ENCODE measurements at regions not wholly inside any gene's neighbourhood (a gene's known extent, or its start where the extent isn't known, plus 50 kb on each side); places are given as distances from the start of the nearest gene placed in this dataset.

DNA sequence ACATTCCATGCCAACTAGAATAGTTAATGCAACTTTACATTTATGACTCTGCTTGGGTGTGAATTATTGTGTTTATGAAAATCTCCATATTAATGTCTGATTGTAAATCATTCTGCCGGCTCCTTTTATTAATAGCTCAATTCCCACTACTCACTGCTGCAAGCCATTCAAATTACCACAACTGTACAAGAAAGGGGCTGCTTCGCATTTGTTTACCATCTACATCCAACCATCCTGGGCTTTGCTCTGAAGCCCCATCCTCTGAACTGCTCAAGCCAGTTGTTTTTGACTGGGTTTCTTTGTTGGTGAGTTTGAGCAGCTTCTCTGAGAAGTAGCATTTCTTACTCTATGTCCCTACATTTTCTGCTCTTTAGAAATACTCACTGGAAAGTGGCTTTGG is 451.6 kb upstream of the CADM1 start:
- ATAC-seq, result no peak
- no peaks in the 10 kb centered on the region for H3K36me3 ChIP-seq (ENCODE audit: low read depth)
- intact Hi-C loops (cut with DNase I, micrococcal nuclease), result no loop called here
- TF ChIP-seq, protein P1, sequence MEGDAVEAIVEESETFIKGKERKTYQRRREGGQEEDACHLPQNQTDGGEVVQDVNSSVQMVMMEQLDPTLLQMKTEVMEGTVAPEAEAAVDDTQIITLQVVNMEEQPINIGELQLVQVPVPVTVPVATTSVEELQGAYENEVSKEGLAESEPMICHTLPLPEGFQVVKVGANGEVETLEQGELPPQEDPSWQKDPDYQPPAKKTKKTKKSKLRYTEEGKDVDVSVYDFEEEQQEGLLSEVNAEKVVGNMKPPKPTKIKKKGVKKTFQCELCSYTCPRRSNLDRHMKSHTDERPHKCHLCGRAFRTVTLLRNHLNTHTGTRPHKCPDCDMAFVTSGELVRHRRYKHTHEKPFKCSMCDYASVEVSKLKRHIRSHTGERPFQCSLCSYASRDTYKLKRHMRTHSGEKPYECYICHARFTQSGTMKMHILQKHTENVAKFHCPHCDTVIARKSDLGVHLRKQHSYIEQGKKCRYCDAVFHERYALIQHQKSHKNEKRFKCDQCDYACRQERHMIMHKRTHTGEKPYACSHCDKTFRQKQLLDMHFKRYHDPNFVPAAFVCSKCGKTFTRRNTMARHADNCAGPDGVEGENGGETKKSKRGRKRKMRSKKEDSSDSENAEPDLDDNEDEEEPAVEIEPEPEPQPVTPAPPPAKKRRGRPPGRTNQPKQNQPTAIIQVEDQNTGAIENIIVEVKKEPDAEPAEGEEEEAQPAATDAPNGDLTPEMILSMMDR (IDR thresholded peaks at IDR 0.05), result no peak
- H3K9me3 ChIP-seq, result peaks cover 7% of the 10 kb centered on the region
- H3K4me1 ChIP-seq (ENCODE audit: low read depth), result no peaks in the 10 kb centered on the region
- H3K4me3 ChIP-seq, result no peak overlapping the region
- DNase-seq, result no peak

DNA sequence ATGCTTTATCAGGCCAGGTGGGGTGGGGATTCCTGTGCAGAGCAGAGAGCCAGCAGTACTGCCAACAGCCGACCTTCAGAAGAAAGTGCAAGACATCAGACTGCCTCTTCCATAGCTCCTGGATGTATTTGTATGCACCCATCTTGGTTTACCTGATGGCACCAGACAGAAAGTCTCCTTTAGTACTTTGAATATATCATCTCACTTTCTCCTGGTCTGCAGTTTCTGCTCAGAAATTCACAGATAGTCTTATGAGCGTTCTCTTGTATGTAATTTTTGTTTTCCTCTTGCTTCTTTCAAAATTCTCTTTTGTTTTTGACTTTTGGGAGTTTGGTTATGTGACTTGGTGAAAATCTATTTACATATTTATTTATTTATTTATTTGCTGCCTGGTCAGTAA is 446.4 kb upstream of the CADM1 start:
- DNase-seq (no peak), ATAC-seq (no peak)
- intact Hi-C loops (cut with DNase I, micrococcal nuclease), result no loop called here
- TF ChIP-seq, protein P1 (IDR thresholded peaks at IDR 0.05), result no peak
- peaks cover 15% of the 10 kb centered on the region for H3K9me3 ChIP-seq
- H3K36me3 ChIP-seq (ENCODE audit: low read depth), result no peaks in the 10 kb centered on the region
- H3K4me1 ChIP-seq (ENCODE audit: low read depth), result no peaks in the 10 kb centered on the region
- H3K4me3 ChIP-seq, result no peak overlapping the region

DNA sequence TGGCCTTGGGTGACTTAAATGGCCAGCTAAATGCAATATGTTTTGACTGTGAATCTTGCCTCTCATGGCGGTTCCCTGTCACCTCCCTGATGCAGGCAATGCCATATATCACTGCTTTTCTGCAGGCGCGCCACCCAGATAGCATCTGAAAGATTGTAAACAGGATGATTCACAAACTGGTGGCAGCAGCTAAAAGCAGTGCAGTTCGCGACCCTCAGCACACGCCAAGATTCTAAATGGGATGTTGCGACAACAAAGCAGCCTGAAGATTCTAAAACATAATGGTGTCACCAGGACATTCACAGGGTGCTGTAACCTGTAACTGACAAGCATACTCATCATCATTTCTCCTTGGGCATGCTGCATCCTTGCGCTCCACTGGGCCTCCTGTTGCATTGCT is 440.4 kb upstream of the CADM1 start:
- ATAC-seq, result no peak
- H3K9me3 ChIP-seq, result no peaks in the 10 kb centered on the region
- intact Hi-C loops (cut with DNase I, micrococcal nuclease), result no loop called here

DNA sequence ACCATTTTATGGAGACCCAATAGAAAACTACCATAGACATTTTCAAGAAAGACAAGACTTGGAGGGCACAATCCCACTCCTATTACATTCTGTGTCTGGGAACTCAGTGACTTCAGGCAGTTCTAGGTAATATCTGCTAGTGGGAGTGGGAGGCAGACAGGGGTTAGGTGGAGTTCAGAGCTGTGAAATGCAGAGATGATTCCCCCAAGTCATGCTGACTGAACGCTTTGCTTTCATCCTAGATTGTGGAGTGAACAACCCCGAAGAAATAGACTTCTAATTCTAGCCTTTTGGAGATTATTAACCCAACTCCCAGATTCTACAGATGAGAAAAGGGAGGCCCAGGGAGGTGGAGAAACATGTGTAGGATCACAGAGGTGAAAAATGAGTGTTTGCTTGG is 437.8 kb upstream of the CADM1 start:
- intact Hi-C loops (cut with DNase I, micrococcal nuclease), result no loop called here
- no peaks in the 10 kb centered on the region for H3K36me3 ChIP-seq (ENCODE audit: low read depth)
- no peak for ATAC-seq
- no peaks in the 10 kb centered on the region for H3K4me1 ChIP-seq (ENCODE audit: low read depth)
- no peak overlapping the region for H3K4me3 ChIP-seq
- DNase-seq, result no peak
- TF ChIP-seq, protein P1 (IDR thresholded peaks at IDR 0.05), result no peak
- no peaks in the 10 kb centered on the region for H3K9me3 ChIP-seq

More for the DNA sequence above, 440.4 kb upstream of the CADM1 start:
- Histone ChIP-seq H3K4me1 (ENCODE audit: low read depth) (no peaks in the 10 kb centered on the region), H3K4me3 (no peak overlapping the region), H3K36me3 (ENCODE audit: low read depth) (no peaks in the 10 kb centered on the region)
- no peak for DNase-seq
- TF ChIP-seq, protein P1 (IDR thresholded peaks at IDR 0.05), result no peak

DNA sequence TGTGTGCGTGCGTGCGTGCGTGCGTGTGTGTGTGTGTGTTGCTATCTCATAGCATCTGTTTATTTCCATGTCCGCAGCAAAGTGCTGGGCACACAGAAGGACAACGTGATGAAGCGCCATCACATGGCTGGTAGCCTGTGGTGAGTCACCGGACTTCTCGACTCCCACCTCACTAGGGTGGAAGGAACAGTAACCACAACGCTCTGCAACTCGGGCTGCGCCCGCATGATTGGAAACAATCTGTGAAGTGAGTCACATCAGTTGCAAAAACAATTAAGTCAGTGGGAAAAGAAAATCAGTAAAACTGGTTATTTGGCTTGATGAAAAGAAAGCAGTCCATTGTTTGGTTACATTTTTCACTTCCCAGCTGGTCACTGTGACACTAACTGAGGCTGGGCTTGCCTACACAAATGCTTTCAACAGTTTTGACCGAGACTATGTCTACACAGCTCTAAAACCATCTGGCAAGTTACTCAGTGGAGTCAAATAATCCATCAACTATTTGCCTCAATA is 437.3 kb upstream of the CADM1 start:
- Histone ChIP-seq H3K9me3 (no peaks in the 10 kb centered on the region), H3K4me3 (no peak overlapping the region), H3K4me1 (ENCODE audit: low read depth) (no peaks in the 10 kb centered on the region), H3K36me3 (ENCODE audit: low read depth) (no peaks in the 10 kb centered on the region)
- ATAC-seq, result peak; percentile 62
- intact Hi-C loops (cut with DNase I, micrococcal nuclease), result no loop called here
- peak in 2 of 3 donors; percentile 29 to 66 for DNase-seq
- TF ChIP-seq, protein P1 (IDR thresholded peaks at IDR 0.05), result no peak

DNA sequence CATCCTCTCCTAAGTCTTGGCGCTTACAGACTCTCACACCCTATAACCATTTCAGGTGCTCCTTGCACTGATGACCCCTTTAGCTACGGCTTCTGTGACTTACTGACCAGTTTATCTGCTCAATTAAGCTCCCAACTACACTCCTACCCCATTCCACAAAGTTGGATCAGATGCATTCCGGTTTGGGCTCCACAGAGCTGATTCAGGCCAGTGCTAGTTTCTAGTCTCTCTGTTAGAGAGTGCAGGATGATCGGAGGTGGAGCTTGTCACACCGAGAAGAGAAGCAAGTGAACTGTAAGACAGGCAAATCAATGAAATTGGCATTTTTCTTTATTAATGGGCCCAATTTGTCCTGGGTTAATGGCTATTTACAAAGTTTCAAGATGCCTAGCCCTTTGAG is 436.8 kb upstream of the CADM1 start:
- Histone ChIP-seq H3K4me1 (ENCODE audit: low read depth) (no peaks in the 10 kb centered on the region), H3K4me3 (no peak overlapping the region), H3K36me3 (ENCODE audit: low read depth) (no peaks in the 10 kb centered on the region), H3K9me3 (no peaks in the 10 kb centered on the region)
- ATAC-seq (no peak), DNase-seq (no peak)
- intact Hi-C loops (cut with DNase I, micrococcal nuclease), result no loop called here
- TF ChIP-seq, protein P1 (IDR thresholded peaks at IDR 0.05), result no peak
